Stimulated activated naive CD4-positive, alpha-beta T cell treated with Interleukin-2 at 50 U/mL for 16 hours (primary cell): ENCODE measurements at regions not wholly inside any gene's neighbourhood (a gene's known extent, or its start where the extent isn't known, plus 50 kb on each side); places are given as distances from the start of the nearest gene placed in this dataset.

Source experiments
- DNase-seq: peaks from one replicate; lab custom pipeline; 2025; lab: John Stamatoyannopoulos, UW

DNA sequence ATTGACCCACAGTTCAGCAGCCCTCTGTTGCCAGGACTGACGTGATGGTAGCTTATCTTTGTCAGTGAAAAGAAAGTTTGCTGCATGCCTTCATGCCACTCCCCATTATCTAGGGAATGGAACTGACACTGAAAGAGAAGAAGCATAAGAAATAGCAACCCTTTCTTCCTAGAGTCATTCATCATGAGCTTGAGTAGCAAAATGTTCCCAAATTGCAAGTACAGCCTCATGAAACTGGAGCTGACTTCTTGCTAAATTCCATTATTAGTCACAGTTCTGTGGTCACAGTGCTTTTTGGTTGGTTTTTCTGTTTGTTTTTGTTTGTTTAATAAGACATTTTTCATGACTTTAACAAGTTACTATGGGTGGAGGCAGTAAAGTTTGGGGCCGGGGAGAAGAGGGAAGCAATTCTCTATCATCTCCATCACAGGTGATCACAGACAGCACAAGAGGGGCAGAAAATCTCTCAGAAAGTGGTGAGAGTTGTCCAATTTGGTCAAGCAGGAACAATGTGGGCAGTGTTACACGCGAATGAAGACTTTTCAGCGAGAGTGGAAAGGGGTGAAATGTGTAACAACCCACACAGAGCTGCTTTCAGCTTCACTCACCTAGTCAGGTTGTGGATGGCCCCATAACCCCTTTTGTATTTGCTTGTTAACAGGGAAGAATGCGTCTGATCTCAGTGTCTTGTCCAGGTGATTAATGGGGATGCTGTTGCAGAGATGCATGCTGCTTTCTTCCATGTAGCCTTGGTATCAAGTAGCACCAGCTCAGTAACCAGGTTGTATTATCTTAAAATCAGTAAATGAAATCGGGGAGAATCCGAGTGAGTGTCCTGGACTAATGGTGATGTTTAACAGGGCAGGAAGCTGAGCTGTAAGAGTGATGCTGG is 440.4 kb downstream of the DMRT2 start:
- no peak for DNase-seq

DNA sequence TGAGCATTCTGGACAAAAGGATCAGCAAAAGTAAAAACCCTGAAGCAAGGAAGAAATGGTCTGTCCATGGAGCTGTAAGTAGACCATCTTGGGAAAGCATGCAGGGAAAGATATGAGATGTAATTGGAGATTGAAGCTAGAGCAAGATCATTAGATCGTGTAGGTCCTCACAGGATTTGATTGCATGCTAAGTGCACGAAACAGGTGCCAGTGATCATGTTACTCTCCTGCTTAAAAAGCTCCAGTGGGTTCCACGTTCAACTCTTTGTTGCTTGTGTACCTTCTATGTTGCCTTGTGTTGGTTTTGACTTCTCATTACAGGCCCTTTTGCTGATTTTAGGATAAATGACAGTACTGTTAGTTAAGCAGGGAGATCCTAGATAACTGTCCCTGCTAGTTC is 442.0 kb downstream of the DMRT2 start:
- DNase-seq = no peak

DNA sequence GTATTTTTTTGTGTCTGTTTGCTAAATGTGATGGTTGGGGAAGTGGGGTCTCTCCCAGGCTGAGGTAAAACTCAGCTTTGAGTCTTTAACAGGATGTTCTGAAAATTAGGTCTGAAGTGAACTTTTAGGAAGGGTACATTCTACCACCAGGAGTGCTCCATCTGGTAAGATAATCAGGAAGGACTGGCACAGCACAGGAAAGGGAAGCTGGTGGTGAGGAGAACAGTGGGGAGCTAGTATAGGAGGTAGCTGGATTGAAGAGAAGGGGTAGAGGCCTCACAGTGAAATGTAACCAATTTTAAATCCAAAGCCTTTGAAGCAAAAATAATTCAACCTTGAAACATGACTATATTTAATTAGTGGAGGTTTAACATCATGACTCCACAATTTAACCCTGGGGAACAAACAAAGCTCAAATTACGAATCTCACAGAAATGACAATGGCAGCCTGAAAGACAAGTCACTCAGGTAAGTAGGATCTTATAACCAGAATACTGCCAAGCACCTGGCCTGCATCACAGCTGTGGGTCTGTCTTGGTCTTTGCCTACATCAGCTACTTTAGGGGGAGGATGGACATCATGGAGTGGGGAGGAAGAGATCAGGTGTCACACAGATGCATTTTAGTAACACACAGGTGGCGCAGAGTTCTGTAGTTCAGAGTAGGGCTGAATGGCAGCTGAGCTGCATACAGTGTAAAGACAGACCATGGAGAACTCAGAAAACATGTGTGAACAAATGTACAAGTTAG is 445.3 kb downstream of the DMRT2 start:
- no peak for DNase-seq

DNA sequence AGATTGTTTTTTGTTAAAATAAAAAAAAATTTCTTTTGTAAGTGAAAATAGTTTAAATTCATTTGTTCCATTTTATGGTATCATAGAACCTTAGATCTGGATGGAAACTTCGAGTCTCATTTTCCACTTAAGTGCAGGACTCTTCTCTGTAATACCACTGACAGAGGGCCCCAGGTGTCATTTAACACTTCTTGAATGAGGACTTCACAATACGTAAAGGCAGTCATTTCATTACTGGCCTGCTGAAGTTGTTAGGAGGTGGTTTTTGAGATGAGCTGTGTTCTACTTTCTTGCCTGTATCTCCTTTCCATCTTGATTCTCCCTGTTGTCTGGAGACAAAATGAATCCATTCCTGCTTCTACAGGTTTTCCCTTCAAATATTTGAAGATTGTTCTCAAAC is 455.3 kb downstream of the DMRT2 start:
- DNase-seq = no peak

DNA sequence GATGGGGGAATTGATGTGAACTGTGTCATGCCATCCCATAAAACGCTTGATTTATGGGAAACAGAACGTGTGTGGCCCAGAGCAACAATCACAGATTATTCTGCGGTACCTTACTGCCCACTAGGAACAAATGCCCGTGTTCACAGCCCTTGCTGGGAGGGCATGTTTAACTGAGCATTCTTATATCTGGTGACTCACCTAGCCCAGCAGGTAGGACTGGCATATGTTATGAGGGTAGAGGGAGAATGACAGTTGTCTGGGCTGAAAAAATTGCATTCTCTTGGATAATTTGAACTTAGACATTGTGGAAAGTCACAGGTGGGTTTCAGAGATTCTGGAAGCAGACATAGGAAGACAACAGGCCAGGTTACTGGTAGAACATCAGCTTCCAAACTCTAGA is 460.6 kb downstream of the DMRT2 start:
- no peak for DNase-seq

DNA sequence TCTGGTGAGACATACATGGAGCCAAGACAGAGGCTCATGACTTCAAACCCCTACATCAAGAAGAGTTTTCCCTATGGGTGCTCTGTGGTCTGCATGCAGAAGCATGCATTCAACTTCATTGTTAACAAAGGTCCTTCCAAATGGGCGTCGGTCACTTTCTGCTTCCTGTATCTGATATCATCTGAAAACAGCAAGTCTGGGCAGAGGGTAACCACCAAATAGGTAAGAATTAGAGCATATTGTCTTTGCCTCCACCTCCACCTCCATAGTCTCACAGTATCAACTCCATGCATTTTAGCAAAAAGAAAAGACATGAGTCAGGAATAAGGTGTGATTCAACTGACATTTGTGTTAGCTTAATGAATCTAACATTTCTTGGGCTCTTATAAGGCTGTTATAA is 462.9 kb downstream of the DMRT2 start:
- no peak for DNase-seq

DNA sequence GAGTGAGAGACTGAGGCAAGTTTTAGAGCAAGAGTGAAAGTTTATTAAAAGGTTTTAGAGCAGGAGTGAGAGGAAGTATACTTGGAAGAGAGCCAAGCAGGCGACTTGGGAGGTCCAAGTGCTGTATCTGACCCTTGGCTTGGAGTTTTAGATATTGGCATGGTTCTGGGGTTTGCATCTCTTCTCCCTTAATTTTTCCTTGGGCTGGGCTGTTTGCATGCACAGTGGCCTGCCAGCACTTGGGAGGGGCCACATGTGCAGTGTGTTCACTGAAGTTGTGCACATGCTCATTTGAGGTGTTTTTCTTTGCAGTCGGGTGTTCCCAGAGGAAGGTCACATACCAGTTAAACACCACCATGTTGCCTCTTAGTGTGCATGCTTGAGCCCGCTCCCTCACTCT is 464.1 kb downstream of the DMRT2 start:
- no peak for DNase-seq

DNA sequence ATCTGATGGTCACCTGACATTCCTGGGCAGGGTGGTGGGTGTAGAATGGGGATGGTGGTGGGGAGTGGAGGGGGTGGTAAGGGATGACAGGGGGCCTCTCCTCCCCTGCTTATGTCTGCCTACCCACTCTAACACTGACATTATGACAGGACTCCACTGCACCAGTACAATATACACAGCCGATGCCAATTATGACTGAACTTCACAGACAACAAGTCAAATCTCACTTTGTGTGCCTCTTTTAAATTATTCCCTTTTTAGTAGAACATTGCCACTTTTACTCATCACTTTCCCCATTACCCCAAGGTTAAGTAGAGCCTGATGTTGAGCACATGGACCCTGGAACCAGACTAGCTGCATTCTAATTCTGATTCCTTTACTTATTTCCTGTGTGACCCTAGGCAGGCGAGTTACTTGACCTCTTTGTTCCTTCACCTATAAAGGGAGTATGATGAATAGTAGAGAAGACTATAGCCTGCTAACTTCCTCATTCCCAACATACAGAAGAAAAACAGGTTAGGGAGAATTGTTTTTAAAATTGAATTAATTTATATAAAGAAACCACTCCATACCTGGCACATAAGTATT is 464.7 kb downstream of the DMRT2 start:
- DNase-seq = no peak

DNA sequence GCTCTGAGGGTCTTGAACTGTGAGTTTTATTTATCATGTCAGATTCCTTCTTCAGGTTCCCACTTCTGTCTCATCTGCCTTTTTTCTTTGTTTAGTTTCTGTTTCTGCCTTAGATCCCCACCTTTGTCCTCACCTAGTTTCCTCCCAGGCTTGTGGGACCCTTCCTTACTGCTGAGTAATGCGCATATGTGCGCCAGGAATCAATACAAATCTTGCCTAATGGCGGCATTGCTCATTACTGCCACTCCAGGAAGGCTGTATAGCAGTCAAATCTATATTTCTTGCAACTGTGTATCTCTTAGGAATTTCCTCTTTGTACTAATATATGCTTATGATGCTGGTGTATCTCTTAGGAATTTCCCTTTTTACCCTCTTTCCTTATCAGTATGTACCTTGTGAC is 465.4 kb downstream of the DMRT2 start:
- no peak for DNase-seq

DNA sequence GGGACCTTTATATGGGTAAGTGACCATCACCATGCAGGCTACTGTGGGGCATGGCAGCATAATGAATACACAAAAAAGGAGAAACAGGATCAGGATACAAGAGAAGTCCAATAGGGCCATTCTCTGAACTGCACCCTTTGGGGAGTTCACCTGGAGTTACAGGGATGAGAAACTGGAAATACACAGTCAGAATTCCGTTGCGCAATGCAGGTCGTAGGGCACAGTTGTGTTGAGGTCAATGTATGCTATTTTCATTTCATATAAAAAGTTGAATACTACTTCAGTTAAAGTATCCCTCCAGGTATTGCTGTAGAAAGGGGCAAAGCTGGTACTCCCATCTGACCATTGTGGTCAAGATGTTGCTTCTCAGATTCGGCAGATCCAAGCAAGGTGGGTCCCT is 471.4 kb downstream of the DMRT2 start:
- no peak for DNase-seq

DNA sequence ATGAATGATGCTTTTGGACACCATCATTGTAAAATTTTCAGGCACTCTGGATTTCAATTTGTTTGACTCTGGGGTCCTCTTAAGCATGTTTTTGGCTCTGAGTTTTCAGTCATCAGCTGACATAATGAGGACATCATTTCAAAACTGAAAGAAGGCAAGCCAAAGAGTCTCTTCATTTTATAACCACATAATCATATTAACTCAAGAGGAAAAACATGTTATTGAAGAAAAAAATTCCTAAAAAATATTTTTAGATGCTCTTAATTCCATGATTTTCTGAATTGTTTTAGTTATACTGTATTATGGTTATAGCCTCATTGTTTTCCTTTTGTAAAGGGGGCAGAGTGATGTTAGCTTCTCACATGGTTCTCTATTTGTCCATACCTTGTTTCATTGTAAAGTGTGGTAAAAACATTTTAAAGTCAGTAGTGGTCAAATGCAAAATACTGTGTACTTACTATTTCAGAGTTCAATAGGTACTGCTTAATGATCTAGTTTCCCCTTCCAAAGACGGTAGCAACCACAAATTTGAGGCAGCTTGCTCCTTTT is 472.1 kb downstream of the DMRT2 start:
- DNase-seq = no peak

DNA sequence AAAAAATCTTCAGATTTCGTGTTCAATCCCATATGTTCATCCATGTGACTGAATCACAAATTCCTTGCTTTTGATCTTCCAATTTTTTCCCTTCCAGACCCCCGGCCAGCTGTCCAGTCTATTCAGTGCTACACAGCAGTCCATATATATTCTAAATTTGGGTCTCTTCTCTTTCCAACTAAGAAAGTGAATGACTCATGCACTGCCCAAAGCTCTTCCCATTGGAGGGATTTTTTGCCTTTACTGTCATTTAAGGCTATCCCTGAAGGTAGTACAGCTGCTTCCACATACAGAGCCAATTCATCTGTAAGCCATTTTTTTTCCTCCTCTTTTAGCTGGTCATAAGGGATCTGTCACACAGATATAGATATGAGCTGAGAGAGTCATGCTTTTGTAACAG is 478.3 kb downstream of the DMRT2 start:
- DNase-seq = no peak

DNA sequence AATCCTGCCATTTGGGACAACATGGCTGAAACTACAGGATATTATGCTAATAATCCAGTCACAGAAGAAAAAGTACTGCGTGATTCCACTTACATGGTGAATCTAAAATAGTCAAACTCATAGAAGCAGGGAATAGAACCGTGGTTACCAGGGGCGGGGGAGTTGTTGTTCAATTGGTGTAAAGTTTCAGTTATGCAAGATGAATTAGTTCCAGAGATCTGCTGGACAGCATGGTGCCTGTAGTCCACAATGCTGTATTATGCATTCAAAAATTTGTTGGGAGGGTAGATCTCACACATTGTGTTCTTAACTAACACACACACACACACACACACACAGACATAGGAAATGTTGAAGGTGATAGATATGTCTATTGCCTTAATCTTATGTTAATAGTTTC is 480.5 kb downstream of the DMRT2 start:
- DNase-seq = no peak

DNA sequence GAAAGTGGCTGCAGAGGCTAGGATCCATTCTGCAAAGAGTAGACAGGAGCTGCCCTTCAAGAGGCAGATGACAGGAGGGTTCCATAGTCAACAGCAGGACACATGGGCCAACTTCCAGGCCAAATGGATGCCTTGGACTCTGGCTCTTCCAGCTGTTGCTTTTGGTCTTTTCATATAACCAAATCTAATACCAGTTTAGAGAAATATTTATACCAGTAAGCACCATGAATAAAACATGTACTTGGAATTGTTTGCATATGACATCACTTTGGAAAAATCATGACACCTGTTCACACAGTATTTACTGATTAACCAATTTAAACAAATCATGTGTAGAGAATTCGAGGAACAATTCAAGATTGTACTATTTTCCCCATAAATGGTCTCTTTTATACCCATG is 481.3 kb downstream of the DMRT2 start:
- DNase-seq = no peak

DNA sequence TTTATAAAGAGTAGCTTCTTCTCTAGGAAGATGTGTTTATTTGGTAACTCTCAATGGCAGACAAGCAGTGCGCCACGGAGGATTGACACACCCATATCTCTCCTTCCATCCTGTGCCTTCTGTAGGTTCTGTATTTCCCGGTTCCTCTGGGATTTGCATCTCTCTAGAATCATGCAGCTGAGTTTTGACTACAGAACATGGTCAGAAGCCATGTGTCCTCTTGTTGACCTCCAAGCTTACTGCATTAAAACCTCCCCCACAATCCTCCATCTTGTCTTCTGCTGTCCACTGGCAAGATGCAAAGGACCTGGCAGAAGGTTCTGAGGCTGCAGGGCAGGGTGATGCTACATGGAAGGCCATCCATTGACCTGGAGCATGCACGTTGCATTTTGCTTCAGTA is 482.0 kb downstream of the DMRT2 start:
- DNase-seq = no peak

DNA sequence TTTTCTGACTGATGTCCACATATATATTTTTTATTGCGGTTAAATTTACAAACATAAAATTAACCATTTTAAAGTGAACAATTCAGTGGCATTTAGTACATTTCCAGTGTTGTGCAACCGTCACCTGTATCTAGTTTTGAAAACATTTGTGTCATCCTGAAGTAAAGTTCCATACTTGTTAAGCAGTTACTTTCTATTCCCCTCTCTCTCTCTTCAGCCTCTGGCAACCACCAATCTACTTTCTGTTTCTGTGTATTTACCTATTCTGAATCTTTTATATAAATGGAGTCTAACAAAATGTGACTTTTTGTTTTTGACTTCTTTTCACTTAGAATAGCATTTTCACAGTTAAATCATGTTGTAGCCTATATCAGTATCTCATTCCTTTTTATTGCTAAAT is 480.1 kb upstream of the SMARCA2 start:
- no peak for DNase-seq

DNA sequence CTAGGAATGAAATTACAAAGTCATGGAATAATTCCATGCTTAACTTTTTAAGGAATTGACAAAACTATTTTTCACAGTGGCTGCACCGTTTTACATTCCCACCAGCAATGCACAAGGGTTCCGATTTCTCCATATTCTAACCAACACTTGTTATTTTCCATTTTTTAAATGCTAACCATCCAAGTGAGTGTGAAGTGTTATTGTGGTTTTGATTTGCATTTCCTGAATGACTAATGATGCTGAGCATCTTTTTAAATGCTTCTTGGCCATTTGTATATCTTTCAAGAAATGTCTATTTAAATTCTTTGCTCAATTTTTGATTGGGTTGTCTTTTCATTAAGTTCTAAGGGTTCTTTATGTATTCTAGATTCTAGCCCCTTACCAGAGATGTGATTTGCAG is 479.5 kb upstream of the SMARCA2 start:
- DNase-seq = no peak

DNA sequence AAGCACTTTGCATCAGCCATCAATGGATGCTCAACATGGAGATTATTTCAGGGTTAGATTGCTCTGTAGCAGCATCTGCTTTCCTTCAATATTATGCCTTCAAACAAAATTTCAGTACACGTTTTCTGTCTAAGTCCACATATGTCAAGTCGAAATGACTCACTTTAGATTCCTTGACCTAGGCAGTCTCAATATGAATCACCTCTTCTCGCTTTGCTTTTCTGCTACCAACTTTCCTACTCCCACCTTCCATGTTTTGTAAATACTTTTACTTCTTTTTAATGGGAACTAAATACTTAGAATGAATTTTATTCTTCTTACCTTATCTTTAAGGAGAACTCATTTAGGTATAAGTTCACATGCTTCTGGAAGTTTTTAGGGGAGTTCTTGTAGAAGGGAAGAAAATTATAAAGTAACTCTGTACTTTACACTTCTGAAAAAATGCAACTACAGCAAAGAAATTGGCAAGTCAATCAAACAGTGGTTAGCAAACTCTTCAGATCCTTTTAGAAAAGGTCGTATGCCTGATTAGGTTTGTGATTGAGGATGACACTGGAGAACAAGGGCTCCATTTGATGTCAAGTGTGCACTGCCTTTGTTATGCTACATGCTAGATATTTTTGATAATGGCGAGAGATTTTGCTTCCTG is 478.5 kb upstream of the SMARCA2 start:
- DNase-seq = no peak

DNA sequence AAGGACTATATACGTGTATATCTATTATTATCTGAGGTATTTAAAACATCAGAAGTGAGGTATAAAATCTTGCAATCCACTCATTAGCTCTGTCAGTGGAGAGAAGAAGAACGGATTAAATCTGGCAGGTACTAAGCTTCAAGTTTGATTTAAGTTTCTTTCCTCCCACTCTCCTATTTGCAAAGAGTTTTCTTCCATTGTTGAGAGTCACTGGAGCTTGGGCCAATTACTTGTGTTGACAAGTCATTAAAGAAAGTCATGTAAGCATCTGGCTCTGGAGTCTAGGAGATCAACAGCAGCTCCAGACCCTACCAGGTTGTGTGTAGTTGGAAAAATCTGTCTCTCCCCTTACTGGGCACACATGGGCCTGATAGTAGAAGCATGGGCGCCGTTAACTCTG is 476.8 kb upstream of the SMARCA2 start:
- DNase-seq = no peak

DNA sequence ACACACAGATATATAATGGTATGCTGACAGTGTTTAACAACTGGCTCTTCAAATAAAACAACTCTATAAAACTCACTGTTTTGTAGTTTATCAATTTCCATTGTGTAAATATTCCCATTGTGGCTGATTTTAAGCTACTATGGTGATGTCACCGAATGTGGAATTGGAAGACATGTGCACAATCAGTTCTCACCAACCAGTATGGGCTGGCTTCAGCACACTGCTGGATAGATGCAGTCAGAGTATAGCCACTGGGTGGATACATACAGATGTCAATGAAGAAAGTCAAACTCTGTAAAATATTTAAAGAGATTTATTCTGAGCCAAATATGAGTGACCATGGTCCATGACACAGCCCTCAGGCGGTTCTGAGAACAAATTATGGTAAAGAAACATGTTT is 475.9 kb upstream of the SMARCA2 start:
- no peak for DNase-seq

DNA sequence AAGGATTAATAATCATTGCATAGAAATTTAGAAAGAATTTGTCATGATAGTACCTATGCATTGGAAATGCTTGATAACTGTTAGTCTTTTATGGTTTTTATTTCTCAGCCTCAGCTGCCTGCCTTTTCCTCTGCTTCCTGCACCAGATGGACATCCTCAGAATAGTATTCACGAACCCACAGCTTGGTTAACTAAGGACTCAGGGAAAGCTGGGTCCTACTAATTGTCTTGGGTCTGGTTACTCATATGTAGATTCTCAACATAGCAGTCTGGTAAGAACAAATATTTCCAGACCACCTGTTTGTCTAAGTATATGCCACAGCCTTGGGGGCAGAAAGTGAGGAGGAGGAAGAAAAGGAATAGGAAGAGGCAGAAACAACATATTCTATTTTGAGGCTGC is 464.5 kb upstream of the SMARCA2 start:
- DNase-seq = no peak
